Calu3 (cell line): ENCODE measurements at regions not wholly inside any gene's neighbourhood (a gene's known extent, or its start where the extent isn't known, plus 50 kb on each side); places are given as distances from the start of the nearest gene placed in this dataset.
"Not testable (repeated sequence)": the region's sequence is repeated elsewhere in the genome, so short reads cannot be mapped to it uniquely, and the experiment has no call there.

ENCODE experiments used
- BruUV-seq: library from RNA; stranded (reverse); fragments of 400-500 nt; replicated peaks from 2 replicates; lab custom pipeline; 2021; lab: Mats Ljungman, UMichigan
- CTCF ChIA-PET: fragments of 300-600 bp; sonication (Branson Sonifier 250); formaldehyde crosslinking; loops from one replicate; lab custom pipeline; 2022; ENCODE audit warnings: antibody characterized with exemption; lab: Charles Lee
- DNase-seq: peaks from one replicate; pipeline ENCODE4 v3.0.0; 2022
- H3K27ac Mint-ChIP-seq: one replicate; pipeline ENCODE4 v1.8.0; 2022; ENCODE audit warnings: mixed read lengths; ENCODE audit not compliant: unreplicated experiment
- H3K27me3 Mint-ChIP-seq: one replicate; pipeline ENCODE4 v1.8.0; 2022; ENCODE audit warnings: mixed read lengths; ENCODE audit not compliant: unreplicated experiment
- H3K36me3 Mint-ChIP-seq: one replicate; pipeline ENCODE4 v1.8.0; 2022; ENCODE audit warnings: mild to moderate bottlenecking, moderate library complexity, mixed read lengths; ENCODE audit not compliant: insufficient read depth, unreplicated experiment
- H3K4me1 Mint-ChIP-seq: one replicate; pipeline ENCODE4 v1.8.0; 2022; ENCODE audit warnings: mild to moderate bottlenecking, low read depth, mixed read lengths; ENCODE audit not compliant: unreplicated experiment
- H3K4me3 Mint-ChIP-seq: one replicate; pipeline ENCODE4 v1.8.0; 2022; ENCODE audit warnings: mild to moderate bottlenecking, low read depth, moderate library complexity, mixed read lengths; ENCODE audit not compliant: unreplicated experiment
- H3K9me3 Mint-ChIP-seq: one replicate; pipeline ENCODE4 v1.8.0; 2022; ENCODE audit warnings: low read depth, mixed read lengths; ENCODE audit not compliant: unreplicated experiment
- intact Hi-C: fragments of 100-400 bp; cut with micrococcal nuclease; formaldehyde crosslinking; loops from one replicate; pipeline ENCODE4 v1.10.0; 2022; ENCODE audit not compliant: unreplicated experiment
- TF ChIP-seq, protein P1 (sequence below): fragments of 200-600 bp; IDR thresholded peaks from one replicate; pipeline ENCODE4 v1.8.0; 2022; ENCODE audit warnings: antibody characterized with exemption; ENCODE audit not compliant: unreplicated experiment

DNA sequence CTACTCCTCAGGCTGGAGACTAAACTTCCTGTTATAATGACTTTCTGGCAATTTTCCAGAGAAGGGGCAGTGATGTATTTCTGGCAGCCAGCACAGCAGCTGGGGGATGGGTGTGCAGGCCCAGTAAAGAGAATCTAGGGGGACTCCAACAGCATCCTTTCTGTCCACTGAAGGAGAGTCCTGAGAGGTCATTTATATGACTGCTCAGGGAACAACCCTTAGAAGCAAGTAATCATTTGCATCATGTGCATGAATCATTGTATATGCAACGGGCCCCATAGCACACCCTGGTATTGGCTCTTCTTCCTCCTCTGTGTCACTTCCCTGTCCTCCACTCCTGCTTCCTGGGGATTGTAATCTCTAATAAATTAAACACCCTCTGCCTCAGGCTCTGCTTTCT, 493.8 kb downstream of the RPS29 start:
- H3K27me3 Mint-ChIP-seq: no peaks in the 10 kb centered on the region
- no peaks in the 10 kb centered on the region for H3K36me3 Mint-ChIP-seq
- no TSS peak for BruUV-seq
- H3K4me1 Mint-ChIP-seq: no peaks in the 10 kb centered on the region
- DNase-seq: no peak
- no peak overlapping the region for H3K4me3 Mint-ChIP-seq
- H3K9me3 Mint-ChIP-seq: peaks cover 6% of the 10 kb centered on the region
- intact Hi-C loops: no loop called here
- H3K27ac Mint-ChIP-seq: no peak overlapping the region
- CTCF ChIA-PET: no interaction called here
- TF ChIP-seq, protein P1, sequence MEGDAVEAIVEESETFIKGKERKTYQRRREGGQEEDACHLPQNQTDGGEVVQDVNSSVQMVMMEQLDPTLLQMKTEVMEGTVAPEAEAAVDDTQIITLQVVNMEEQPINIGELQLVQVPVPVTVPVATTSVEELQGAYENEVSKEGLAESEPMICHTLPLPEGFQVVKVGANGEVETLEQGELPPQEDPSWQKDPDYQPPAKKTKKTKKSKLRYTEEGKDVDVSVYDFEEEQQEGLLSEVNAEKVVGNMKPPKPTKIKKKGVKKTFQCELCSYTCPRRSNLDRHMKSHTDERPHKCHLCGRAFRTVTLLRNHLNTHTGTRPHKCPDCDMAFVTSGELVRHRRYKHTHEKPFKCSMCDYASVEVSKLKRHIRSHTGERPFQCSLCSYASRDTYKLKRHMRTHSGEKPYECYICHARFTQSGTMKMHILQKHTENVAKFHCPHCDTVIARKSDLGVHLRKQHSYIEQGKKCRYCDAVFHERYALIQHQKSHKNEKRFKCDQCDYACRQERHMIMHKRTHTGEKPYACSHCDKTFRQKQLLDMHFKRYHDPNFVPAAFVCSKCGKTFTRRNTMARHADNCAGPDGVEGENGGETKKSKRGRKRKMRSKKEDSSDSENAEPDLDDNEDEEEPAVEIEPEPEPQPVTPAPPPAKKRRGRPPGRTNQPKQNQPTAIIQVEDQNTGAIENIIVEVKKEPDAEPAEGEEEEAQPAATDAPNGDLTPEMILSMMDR: no peak

DNA sequence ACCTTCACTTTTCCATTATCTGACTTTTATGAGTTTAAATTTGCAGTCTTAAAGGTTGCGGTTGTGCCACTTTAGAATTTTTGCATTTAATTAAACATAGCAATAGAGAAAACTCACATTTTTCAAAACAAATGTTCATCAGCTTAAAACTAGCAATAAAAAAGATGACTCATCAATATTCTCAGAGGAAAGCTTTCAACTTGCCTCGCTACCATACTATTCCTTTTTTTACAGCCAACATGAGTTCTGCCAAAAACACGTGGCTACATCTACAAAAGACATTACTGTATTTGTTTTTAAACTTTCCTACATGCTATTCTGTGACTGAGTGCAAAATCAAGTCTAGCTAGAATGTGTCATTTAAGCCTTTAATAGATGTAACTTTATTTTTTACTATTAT, 497.1 kb downstream of the RPS29 start:
- H3K27me3 Mint-ChIP-seq: no peaks in the 10 kb centered on the region
- H3K36me3 Mint-ChIP-seq: no peaks in the 10 kb centered on the region
- peaks cover 6% of the 10 kb centered on the region for H3K9me3 Mint-ChIP-seq
- TF ChIP-seq, protein P1: no peak
- no peak overlapping the region for H3K4me3 Mint-ChIP-seq
- CTCF ChIA-PET: no interaction called here
- no peaks in the 10 kb centered on the region for H3K4me1 Mint-ChIP-seq
- H3K27ac Mint-ChIP-seq: no peak overlapping the region
- DNase-seq: no peak
- no TSS peak for BruUV-seq
- intact Hi-C loops: no loop called here

DNA sequence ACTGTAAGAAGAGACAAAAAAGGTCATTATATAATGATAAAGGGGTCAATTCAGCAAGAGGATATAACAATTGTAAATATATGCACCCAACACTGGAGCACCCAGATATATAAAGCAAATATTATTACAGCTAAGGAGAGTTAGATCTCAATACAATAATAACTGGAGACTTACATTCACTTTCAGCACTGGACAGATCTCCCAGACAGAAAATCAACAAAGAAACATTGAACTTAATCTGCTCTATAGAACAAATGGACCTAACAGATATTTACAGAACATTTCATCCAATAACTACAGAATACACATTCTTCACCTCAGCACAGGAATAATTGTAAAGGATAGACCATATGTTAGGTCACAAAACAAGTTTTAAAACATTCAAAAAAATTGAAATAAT, 512.9 kb downstream of the RPS29 start:
- H3K27ac Mint-ChIP-seq, BruUV-seq, H3K9me3 Mint-ChIP-seq, DNase-seq, H3K36me3 Mint-ChIP-seq, CTCF ChIA-PET, H3K27me3 Mint-ChIP-seq, H3K4me1 Mint-ChIP-seq, intact Hi-C loops, H3K4me3 Mint-ChIP-seq: not testable (repeated sequence)

DNA sequence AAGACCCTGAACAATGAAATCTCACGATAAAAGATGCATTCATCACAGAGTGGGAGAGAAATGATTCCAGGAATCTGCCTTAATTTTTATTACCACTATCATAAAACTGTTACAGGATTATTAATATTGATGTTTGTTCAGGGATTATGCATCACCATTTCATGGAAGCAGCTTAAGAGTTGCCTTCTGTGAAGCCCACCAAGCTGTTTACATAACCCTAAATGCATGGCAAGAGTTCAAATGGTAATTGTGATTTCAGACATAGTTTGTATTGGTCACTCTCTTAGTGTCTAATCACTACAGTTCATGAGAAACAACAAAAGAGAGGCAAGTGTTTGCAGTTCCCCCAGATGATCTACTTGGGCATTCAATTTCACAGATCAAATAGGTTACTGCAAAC, 527.7 kb downstream of the RPS29 start:
- Mint-ChIP-seq H3K4me1 (no peaks in the 10 kb centered on the region), H3K27ac (no peak overlapping the region), H3K36me3 (no peaks in the 10 kb centered on the region), H3K9me3 (peaks cover 3% of the 10 kb centered on the region), H3K27me3 (no peaks in the 10 kb centered on the region), H3K4me3 (no peak overlapping the region)
- TF ChIP-seq, protein P1: no peak
- no TSS peak for BruUV-seq
- CTCF ChIA-PET: no interaction called here
- no peak for DNase-seq
- intact Hi-C loops: no loop called here

DNA sequence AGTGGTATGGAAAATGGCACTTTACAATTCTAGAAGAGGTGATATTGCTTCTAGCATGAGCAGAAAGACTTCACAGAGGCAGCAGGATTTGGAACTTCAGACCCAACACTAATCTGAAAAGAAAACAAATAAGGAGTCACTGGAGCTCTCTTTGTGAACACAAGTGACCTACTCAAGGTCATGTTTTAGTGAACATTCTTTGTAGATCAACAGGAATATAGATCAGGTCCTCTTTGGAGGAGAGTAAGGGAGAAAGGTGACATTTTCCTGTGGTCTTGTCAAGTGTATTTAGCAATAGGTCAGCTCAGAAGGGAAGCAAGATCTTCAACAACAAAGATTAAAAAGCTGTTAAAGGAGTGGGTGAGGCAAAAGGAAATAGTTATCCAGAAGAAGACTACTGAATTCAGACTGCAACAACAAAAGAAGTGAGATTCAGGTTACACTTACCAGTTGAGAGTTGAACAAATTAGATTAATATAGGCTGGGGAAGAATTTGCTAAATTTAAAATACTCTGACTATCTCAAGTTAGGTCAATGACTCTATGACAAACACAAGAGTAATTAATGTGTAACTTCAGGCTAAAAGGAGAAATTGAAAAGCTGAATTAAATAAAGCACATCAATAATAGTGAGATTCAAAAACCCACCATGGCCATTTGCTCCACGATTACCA, 528.2 kb downstream of the RPS29 start:
- Mint-ChIP-seq H3K9me3 (peaks cover 3% of the 10 kb centered on the region), H3K27ac (no peak overlapping the region), H3K4me3 (no peak overlapping the region), H3K36me3 (no peaks in the 10 kb centered on the region), H3K27me3 (no peaks in the 10 kb centered on the region), H3K4me1 (no peaks in the 10 kb centered on the region)
- BruUV-seq: no TSS peak
- TF ChIP-seq, protein P1: no peak
- CTCF ChIA-PET: no interaction called here
- intact Hi-C loops: no loop called here
- DNase-seq: no peak
